Activated naive CD4-positive, alpha-beta T cell treated with Interleukin-2 at 50 U/mL for 16 hours (primary cell): ENCODE measurements at regions not wholly inside any gene's neighbourhood (a gene's known extent, or its start where the extent isn't known, plus 50 kb on each side); places are given as distances from the start of the nearest gene placed in this dataset.
"Not testable (repeated sequence)": the region's sequence is repeated elsewhere in the genome, so short reads cannot be mapped to it uniquely, and the experiment has no call there.

ENCODE experiments used
- DNase-seq: peaks from one replicate; pipeline ENCODE4 v3.0.0-alpha.2; 2020

- no peak for DNase-seq
Observed at GRCh38 chr2:125371867-125372266, 1284.1 kb upstream of the GYPC start.

DNA sequence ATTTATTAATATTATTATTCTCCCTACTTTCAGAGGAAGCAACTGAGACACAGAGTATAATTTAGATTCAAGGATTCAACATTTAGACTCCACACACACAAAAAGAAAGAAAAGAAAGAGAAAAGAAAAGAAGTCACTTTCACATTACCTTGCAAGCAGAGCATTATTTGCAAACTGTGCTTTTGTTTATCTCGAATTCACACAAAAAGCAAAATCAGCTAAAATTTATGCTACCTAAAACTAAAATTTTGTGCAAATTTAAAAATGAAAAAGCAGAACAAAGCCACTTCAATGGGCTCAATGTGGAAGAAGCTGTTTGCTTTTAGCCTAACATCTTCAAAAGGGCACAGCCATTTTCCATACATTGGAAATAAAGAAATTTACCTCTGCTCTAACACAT lies 1282.7 kb upstream of the GYPC start:
- DNase-seq = no peak

DNA sequence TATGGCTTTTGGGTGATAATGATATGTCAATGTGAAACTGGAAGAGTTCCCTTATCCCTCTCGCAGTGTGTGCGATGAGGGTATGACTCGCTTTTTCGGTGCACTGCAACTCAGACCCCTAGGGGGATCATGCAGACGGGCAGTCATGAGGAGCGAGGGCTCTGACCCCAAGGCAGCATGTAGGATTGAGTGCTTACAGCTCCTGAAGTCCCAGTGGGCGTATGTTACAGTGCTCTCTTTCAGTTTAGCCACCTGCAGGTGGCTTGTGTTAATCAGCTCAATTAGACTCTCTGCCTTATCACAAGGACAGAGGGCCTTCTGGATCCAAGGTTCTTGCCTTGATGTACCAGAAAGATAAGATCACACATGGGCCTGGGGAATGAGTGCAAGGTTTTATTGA lies 1269.9 kb upstream of the GYPC start:
- DNase-seq = no peak

- DNase-seq = no peak
Observed at GRCh38 chr2:125397535-125398251, 1258.3 kb upstream of the GYPC start.

DNA sequence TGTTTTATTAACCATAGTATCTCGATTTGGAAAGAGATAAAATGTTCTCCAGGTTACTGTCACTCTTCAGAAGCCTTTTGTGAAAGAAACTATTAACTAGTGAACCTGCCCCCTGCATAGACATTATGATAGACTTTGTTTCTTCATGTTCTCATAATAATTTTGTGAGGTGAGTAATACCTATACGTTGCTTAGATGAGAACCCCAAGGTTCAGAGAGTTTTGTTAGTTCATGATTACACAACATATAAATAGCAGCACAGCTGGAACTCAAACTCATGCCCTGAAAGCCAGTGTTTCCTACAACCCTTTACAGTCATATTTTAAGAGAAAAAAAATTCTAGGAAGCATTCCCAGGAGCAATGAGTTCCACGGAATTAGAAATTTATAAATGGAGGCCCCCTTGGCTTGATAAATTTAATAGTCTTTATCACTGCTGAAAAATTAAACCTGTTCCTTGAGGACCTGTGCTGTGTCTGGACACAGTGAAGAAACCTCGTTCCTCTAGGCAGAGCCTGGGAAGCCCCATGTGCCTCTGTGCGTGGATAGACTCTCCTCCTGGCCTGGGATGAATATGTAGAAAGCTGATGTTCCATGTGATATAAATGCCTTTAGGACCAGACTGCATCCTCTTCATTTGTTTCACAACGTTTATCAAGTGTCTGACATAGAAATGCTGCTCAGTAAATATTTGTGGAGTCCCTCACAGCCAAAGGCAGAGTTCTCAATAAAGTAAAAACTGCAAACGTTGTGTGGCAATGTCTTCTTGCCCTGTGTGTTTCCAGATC lies 1257.0 kb upstream of the GYPC start:
- DNase-seq = no peak

DNA sequence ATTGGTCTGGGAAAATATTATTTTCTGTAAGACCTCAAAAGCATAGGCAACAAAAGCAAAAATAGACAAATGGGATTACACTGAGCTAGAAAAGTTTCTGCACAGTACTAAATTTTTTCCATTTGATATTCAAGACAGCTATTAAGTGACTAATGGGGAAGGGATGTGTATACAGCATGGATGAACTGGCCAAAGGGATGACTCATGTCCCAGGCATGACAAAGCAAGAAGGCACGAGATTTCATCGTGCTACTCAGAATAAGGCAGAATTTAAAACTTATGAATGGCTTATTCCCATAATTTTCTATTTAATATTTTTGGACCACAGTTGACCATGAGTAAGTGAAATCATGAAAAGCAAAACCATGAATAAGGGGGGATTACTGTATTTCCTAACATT lies 1250.1 kb upstream of the GYPC start:
- DNase-seq = no peak

DNA sequence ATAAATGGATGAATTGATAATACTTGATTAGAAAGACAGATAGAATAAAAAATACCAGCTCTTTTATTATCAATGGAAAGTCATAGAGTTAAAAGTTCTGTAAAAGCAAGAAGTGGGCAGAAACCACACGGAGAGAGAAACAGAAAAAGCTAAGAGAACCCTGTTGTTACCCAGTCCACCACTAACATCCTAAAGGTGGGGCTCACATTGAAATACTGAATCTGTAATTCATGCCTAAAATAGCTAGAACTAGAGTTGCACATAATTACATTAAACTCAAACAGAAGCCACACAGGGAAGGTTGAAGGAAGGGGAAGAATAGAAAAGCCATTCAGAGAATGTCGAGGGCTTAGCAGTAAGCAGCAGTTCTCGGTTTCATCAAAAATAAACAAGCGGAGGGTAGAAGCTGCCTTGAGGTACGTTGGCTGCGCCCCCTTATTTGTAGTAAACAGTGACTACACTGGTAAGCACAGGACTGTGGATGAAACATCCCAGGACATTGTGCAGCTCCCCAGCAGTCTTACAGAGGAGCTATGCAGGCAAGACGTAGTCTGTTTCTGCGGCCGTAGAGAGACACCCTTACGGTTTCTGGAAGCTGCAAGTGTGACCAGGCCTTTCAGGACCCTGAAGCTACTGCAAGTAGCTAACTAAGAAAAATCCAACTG lies 1247.0 kb upstream of the GYPC start:
- no peak for DNase-seq

GRCh38 chr2:125418483-125418882 lies 1237.5 kb upstream of the GYPC start:
- no peak for DNase-seq

DNA sequence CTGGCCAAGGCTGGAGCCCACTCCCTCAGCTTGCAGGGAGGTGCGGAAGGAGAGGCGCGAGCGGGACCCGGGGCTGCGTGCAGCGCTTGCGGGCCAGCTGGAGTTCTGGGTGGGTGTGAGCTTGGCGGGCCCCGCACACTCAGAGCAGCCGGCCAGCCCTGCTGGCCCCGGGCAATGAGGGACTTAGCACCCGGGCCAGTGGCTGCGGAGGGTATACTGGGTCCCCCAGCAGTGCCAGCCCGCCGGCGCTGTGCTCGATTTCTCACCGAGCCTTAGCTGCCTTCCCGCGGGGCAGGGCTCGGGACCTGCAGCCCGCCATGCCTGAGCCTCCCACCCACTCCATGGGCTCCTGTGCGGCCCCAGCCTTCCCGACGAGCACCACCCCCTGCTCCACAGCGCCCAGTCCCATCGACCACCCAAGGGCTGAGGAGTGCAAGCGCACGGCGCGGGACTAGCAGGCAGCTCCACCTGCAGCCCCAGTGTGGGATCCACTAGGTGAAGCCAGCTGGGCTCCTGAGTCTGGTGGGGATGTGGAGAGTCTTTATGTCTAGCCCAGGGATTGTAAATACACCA lies 1233.7 kb upstream of the GYPC start:
- DNase-seq = not testable (repeated sequence)

DNA sequence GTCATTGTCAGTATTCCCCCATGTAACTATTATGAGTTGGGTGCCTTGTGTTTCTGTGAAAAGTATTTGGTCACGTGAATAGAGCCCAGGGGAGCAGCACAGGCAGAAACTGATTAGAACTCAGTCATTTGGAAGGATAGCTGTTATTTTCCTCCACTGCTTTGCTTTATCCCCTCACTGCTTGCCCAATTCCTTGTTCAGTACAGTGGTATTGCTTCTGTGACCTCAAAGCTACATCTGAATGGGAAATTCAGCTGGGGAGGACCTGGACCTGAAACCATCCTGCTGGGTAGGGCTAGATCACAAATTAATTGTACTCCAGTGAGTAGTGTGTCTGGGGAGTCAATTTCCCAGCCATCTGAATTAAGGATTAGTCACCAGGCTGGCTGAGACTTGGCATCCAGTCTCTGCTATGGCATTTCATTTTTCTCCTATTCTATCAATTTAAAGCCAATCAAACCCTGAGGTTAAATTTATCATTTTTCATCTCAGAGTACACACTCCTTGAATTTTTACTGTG lies 1231.6 kb upstream of the GYPC start:
- no peak for DNase-seq

GRCh38 chr2:125427721-125428315 lies 1228.1 kb upstream of the GYPC start:
- DNase-seq = no peak

DNA sequence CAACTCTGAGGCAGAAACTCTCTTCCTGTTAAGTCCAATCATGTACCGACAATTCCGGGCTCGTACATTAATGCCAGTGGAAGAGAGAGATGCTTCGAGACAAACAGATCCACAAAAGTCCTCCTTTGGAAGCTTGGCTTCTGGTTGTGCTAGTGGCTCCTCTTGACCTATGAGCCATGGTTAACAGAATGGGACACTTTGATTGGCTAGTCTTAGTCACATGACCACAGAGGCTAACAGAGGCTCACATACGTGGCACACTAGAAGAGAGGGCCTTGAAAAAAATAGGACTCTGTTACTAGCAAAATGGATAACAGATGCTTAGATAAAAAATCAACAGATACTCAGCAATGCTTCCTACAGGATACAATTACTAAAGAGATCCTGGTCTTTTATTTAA lies 1211.9 kb upstream of the GYPC start:
- no peak for DNase-seq

DNA sequence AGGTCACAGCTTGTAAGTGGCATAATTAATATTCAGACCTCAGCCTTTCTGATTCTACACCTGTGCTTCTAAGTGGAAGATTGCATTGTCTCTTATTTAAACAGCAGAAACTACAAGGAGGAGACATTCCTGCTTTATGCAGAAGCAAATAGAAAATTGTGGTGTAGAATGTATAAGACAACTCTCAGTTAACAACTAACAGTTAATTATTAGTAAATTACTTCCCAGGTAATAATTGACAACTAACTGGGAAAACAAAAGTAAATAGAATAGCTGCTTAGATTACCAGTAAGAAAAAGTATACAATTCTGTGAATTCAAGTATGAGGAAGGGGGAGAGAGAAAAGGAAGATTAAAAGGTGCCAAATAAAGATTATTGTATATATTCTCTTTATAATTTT lies 1210.5 kb upstream of the GYPC start:
- DNase-seq = no peak

DNA sequence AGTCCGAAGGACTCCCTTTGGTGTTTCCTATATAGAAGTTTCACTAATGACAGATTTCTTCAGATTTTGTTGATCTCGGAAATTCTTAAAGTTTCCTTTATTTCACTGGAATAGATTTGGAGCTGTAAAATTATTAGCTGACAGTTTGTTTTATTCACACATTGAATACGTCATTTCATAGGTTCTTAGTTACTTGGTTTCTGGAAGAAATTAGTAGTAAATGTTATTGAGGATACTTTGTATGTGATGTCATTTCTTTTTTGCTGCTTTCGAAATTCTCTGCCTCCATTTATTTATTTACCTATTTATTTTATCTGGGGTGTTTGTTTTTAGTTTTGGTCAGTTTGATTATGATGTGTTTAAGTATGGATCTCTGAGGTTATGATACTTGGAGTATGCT lies 1205.9 kb upstream of the GYPC start:
- DNase-seq = no peak

- no peak for DNase-seq
Observed at GRCh38 chr2:125455110-125455509, 1200.8 kb upstream of the GYPC start.

DNA sequence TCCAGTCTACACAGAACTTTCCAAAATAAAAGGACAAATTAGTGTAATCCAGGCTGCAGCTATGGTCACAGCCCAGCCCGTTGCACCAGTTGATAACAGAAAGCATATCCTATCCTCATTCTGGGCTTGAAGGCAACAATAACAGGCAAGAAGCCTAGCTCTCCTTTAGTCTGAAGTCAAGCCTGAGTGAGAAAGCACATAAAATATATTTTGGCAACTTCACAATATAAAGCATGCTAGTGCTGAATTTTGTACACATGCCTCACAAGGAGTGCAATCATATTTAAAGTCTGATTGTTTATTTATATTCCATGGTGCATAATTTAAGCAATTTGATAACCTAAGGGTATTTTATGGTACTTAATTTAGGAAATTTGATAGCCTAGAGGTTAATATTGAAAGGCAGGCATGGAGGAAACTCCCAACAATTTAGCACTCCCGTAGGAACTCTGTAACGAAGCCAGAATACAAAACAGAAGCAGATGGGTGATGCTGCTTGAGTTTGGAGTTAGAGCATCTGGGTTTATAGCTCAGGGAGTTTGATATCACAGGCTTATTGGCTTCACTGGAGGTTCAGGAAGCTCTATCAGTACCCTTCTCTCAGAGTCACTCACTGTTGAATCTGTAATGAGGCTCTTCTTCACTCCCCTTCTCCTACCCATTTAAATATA lies 1199.1 kb upstream of the GYPC start:
- no peak for DNase-seq

DNA sequence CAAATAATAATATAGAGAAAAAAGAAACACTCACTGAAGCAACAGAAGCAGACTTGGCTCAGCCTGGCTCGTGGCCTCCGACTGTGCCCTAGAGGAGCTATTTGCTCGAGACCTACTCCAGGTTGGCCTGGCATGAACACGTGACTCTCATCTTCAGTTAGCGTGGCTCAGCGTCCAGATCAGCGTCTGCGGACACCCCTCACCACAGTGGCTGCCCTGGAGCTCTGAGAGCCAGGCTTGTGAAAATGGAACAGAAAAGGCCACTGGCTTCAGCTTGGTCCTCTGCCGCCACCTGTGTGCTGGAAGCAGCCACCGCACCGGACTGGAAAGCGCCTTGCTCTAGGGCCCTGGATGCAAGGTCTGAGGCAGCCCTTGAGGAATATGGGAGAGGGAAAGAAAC lies 1184.0 kb upstream of the GYPC start:
- no peak for DNase-seq

GRCh38 chr2:125479143-125479636 lies 1176.8 kb upstream of the GYPC start:
- no peak for DNase-seq

GRCh38 chr2:125490308-125490707 lies 1165.7 kb upstream of the GYPC start:
- no peak for DNase-seq

DNA sequence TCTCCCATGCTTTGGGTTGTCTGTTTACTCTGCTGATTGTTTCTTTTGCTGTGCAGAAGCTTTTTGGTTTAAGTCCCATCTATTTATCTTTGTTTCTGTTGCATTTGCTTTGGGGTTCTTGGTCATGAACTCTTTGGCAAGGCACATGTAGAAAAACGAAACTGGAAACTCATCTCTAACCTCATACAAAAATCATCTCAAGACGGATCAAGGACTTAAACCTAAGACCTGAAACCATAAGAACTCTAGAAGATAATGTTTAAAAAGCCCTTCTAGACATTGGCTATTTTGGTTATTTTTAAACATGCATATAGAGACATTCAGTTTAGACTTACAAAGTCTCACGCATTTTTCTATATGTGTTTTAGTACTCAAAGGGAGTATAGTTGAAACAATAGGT lies 1164.3 kb upstream of the GYPC start:
- DNase-seq = no peak

GRCh38 chr2:125512313-125512712 lies 1143.6 kb upstream of the GYPC start:
- no peak for DNase-seq

DNA sequence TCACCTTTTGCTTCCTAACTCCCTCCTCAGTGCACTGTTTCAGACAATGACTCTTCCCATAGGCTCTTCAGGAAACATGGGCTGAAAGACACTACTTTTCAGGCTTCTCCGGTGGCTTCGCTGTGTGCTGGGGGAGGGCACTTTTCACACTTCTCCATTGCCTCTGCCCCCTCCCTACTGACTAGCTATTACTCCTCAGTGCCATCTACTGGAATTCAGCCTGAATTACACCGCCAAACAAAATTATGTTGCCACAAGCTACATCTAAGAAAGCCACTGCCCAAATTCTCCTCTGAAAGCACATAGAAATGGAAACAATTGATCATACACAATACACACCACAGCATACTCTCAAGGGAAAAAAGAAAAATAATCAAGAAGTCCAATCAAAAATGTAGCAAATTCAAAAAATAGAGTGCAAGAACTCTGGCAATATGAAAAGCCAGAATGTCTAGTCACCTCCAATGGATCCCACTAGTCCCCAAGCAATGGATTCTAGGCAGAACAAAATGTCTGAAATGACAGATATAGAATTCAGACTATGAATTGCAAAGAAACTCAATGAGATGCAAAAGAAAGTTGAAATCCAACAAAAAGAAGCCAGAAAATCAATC lies 1139.4 kb upstream of the GYPC start:
- no peak for DNase-seq
